Myocyte (in vitro differentiated cells): ENCODE measurements at regions not wholly inside any gene's neighbourhood (a gene's known extent, or its start where the extent isn't known, plus 50 kb on each side); places are given as distances from the start of the nearest gene placed in this dataset.
"Not testable (repeated sequence)": the region's sequence is repeated elsewhere in the genome, so short reads cannot be mapped to it uniquely, and the experiment has no call there.

Experiments
- DNase-seq: peaks from one replicate; pipeline ENCODE4 v3.0.0-alpha.2; 2012; ENCODE audit warnings: low read depth

GRCh38 chr6:20263059-20263458 lies 50.8 kb upstream of the MBOAT1 start:
- no peak for DNase-seq

GRCh38 chr6:20265842-20266241 lies 53.6 kb upstream of the MBOAT1 start:
- DNase-seq = no peak

- no peak for DNase-seq
These were observed 54.8 kb upstream of the MBOAT1 start for GRCh38 chr6:20266851-20267608.

GRCh38 chr6:20269181-20269580 lies 56.9 kb upstream of the MBOAT1 start:
- DNase-seq = no peak

GRCh38 chr6:20271818-20272217 lies 59.5 kb upstream of the MBOAT1 start:
- DNase-seq = no peak

GRCh38 chr6:20274137-20274536 lies 61.9 kb upstream of the MBOAT1 start:
- DNase-seq = no peak

GRCh38 chr6:20275837-20276236 lies 63.6 kb upstream of the MBOAT1 start:
- DNase-seq = not testable (repeated sequence)

- not testable (repeated sequence) for DNase-seq
These were observed 65.5 kb upstream of the MBOAT1 start for GRCh38 chr6:20277724-20278123.

GRCh38 chr6:20279051-20279450 lies 66.8 kb upstream of the MBOAT1 start:
- no peak for DNase-seq

GRCh38 chr6:20279608-20280287 lies 67.5 kb upstream of the MBOAT1 start:
- no peak for DNase-seq

GRCh38 chr6:20280288-20280621 lies 68.0 kb upstream of the MBOAT1 start:
- no peak for DNase-seq

- DNase-seq = no peak
These were observed 72.4 kb upstream of the MBOAT1 start for GRCh38 chr6:20284672-20285071.

GRCh38 chr6:20286968-20287565 lies 74.8 kb upstream of the MBOAT1 start:
- no peak for DNase-seq

GRCh38 chr6:20291764-20292580 lies 79.7 kb upstream of the MBOAT1 start:
- peak; percentile 88 for DNase-seq

GRCh38 chr6:20292905-20293304 lies 80.6 kb upstream of the MBOAT1 start:
- no peak for DNase-seq

GRCh38 chr6:20301256-20301655 lies 89.0 kb upstream of the MBOAT1 start:
- DNase-seq = no peak

GRCh38 chr6:20302168-20302567 lies 89.9 kb upstream of the MBOAT1 start:
- DNase-seq = no peak

GRCh38 chr6:20302702-20303251 lies 90.5 kb upstream of the MBOAT1 start:
- no peak for DNase-seq

- DNase-seq = no peak
These were observed 94.2 kb upstream of the MBOAT1 start for GRCh38 chr6:20306491-20306890.

GRCh38 chr6:20309186-20309585 lies 92.5 kb upstream of the E2F3 start:
- DNase-seq = no peak

GRCh38 chr6:20310185-20310584 lies 91.5 kb upstream of the E2F3 start:
- no peak for DNase-seq
